ENCODE measurements at regions not wholly inside any gene's neighbourhood (a gene's known extent, or its start where the extent isn't known, plus 50 kb on each side); places are given as distances from the start of the nearest gene placed in this dataset.
"Not testable (repeated sequence)": the region's sequence is repeated elsewhere in the genome, so short reads cannot be mapped to it uniquely, and the experiment has no call there.

DNA sequence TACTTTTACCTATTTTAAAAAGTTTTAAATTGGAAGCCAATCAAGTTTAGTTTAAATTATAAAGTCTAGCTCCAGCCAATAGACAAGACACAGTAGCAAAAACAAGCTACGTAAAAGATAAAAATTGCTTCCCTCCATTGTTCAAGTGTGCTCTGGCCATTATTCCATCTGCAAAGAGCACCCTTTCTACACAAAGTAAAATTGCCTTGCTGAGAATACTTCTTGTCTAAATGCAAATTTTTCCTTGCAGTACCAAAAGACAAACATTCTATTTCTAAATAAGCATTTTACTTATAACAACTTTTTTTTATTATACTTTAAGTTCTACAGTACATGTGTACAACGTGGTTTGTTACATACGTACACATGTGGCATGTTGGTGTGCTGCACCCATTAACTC, 75.9 kb upstream of the ZNF746 start:
- in situ Hi-C loops (cut with MboI; ENCODE audit: low sequenced_read_pairs in 4 of 4) = no loop called here
- H3K9me3 ChIP-seq = peaks cover 0 to 5% (median 0%) of the 10 kb centered on the region in 3 donors
- H3K4me3 ChIP-seq = no peak overlapping the region
- no peaks in the 10 kb centered on the region for H3K4me1 ChIP-seq
- H3K36me3 ChIP-seq = no peaks in the 10 kb centered on the region
- DNase-seq = no peak
- no peaks in the 10 kb centered on the region for H3K27me3 ChIP-seq
- no peak for TF ChIP-seq POLR2A (IDR thresholded peaks at IDR 0.05)
- TF ChIP-seq CTCF (IDR thresholded peaks at IDR 0.05 in 4 of 5, conservative IDR thresholded peaks at IDR 0.05 in 1 of 5) = no peak
- H3K27ac ChIP-seq = no peak overlapping the region
- intact Hi-C loops (cut with DNase I; ENCODE audit: low total_unique reads) = no loop called here
- no peak for ATAC-seq

GRCh38 chr7:149572920-149573319, 75.3 kb upstream of the ZNF746 start:
- H3K4me1 ChIP-seq; in situ Hi-C loops (cut with MboI; ENCODE audit: low sequenced_read_pairs in 4 of 4); H3K9me3 ChIP-seq; H3K36me3 ChIP-seq; H3K4me3 ChIP-seq; ATAC-seq; intact Hi-C loops (cut with DNase I; ENCODE audit: low total_unique reads); H3K27ac ChIP-seq; H3K27me3 ChIP-seq; DNase-seq: not testable (repeated sequence)

DNA sequence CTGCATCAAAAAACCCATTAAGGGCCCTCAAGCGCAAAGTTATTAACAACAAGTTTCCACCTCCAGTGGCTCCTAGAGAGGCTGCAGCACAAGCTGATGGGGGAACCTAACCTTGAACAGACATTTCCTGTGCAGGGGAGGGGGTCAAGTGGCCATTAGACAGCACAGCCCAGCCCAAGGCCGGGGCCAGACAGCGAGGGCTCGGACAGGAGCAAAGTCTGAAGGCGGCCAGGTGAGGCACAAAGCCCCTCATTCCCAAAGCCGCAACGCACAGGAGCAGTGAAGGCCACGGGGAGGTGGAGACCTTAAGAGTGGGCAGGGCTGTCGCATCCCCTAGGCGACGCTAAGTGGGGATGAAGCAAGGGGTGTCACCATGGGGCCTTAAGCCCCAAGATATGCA, 73.2 kb upstream of the ZNF746 start:
- Histone ChIP-seq H3K9me3 (peaks cover 0 to 5% (median 0%) of the 10 kb centered on the region in 3 donors), H3K27me3 (no peaks in the 10 kb centered on the region), H3K4me3 (no peak overlapping the region), H3K4me1 (peaks cover 0 to 3% of the 10 kb centered on the region in 2 donors), H3K27ac (no peak overlapping the region), H3K36me3 (no peaks in the 10 kb centered on the region)
- TF ChIP-seq CTCF (IDR thresholded peaks at IDR 0.05 in 4 of 5, conservative IDR thresholded peaks at IDR 0.05 in 1 of 5) (no peak), POLR2A (IDR thresholded peaks at IDR 0.05) (no peak)
- in situ Hi-C loops (cut with MboI; ENCODE audit: low sequenced_read_pairs in 4 of 4) (no loop called here), intact Hi-C loops (cut with DNase I; ENCODE audit: low total_unique reads) (no loop called here)
- ATAC-seq (no peak), DNase-seq (no peak)

DNA sequence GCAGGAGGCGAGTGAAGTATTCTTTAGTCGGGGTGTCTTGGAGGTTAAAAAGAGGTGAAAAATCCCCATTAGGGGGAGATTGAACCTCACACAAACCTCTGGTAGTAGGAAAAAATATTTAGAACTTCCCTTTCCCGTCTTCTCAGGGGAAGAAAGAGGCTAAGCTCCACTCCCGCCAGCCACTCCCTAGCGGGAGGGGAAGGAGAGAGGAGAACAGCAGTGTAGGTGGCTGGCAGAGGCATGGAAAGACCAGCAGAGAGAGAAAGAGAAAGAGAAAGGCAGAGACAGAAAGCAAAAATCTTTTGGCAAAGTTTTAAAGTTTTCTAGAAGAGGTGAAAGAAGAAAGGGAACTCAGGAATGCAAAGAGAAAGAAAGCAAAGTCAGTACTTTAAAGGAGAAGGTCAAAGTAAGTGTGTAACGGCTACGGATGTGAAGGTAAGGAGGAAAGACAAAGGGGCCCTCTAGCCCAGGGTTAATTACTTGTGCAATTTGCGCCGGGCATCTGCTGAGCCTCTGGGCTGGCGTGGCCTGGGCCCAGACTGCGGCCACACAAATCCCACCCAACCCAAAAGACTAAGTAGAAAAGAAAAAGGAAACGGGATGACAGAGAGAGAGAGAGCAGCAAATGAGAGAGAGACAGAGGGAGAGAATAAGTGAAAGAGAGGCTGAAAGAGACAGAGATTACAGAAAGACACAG, 72.3 kb upstream of the ZNF746 start:
- intact Hi-C loops (cut with DNase I; ENCODE audit: low total_unique reads) = no loop called here
- no peaks in the 10 kb centered on the region for H3K36me3 ChIP-seq

More for the DNA sequence above, 72.3 kb upstream of the ZNF746 start:
- Histone ChIP-seq H3K4me1 (peaks cover 0 to 8% of the 10 kb centered on the region in 2 donors), H3K27ac (no peak overlapping the region), H3K9me3 (peaks cover 0 to 5% (median 0%) of the 10 kb centered on the region in 3 donors), H3K27me3 (no peaks in the 10 kb centered on the region), H3K4me3 (no peak overlapping the region)
- no peak for ATAC-seq
- TF ChIP-seq CTCF (IDR thresholded peaks at IDR 0.05 in 4 of 5, conservative IDR thresholded peaks at IDR 0.05 in 1 of 5) = no peak
- no peak for TF ChIP-seq POLR2A (IDR thresholded peaks at IDR 0.05)
- no peak for DNase-seq
- in situ Hi-C loops (cut with MboI; ENCODE audit: low sequenced_read_pairs in 4 of 4) = no loop called here

All from gastrocnemius medialis (tissue), 4 donors.